T-helper 1 cell treated with Interleukin-12 subunit alpha and Interleukin-12 subunit beta and Interleukin-4 antibody, amounts not matched to agents 30 μg/mL and 1 μg/mL, for 36 hours (primary cell): ENCODE measurements at regions not wholly inside any gene's neighbourhood (a gene's known extent, or its start where the extent isn't known, plus 50 kb on each side); places are given as distances from the start of the nearest gene placed in this dataset.

Experiments
- H3K27ac Mint-ChIP-seq: one replicate; pipeline ENCODE4 v1.8.0; 2021; ENCODE audit warnings: mild to moderate bottlenecking, mixed read lengths
- H3K27me3 Mint-ChIP-seq: one replicate; pipeline ENCODE4 v1.8.0; 2021; ENCODE audit warnings: low read depth, mixed read lengths
- H3K36me3 Mint-ChIP-seq: one replicate; pipeline ENCODE4 v1.8.0; 2021; ENCODE audit warnings: low read depth, mixed read lengths
- H3K4me1 Mint-ChIP-seq: one replicate; pipeline ENCODE4 v1.8.0; 2021; ENCODE audit warnings: low read depth, mixed read lengths
- H3K4me3 Mint-ChIP-seq: one replicate; pipeline ENCODE4 v1.8.0; 2021; ENCODE audit warnings: mild to moderate bottlenecking, moderate library complexity, mixed read lengths
- H3K9me3 Mint-ChIP-seq: one replicate; pipeline ENCODE4 v1.8.0; 2021; ENCODE audit warnings: mixed read lengths

- Mint-ChIP-seq H3K27ac (no peak overlapping the region), H3K27me3 (no peaks in the 10 kb centered on the region), H3K36me3 (no peaks in the 10 kb centered on the region), H3K9me3 (no peaks in the 10 kb centered on the region), H3K4me1 (no peaks in the 10 kb centered on the region), H3K4me3 (no peak overlapping the region)
These were observed 54.7 kb downstream of the GLUD2 start for GRCh38 chrX:121102101-121102500.

DNA sequence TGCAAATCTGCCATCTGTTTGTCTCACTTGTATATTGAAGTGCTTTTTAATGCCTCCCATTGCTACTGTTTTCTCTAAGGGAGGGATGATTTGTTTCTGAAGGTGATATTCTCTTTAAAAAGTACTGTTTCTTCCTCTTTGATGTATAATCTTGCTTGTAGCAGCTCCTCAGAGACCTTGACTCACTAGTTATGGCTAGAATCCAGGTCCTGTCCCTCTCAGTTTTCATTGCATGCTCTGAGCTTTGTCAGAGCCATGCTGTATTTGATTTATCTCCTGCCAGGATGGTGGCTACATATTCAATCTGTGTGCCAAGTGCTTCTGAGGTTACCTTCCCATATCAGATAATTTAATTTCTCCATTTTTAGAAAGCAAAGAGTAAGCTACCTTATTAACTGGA lies 56.0 kb downstream of the GLUD2 start:
- Mint-ChIP-seq H3K4me1 (no peaks in the 10 kb centered on the region), H3K27ac (no peak overlapping the region), H3K9me3 (no peaks in the 10 kb centered on the region), H3K36me3 (no peaks in the 10 kb centered on the region), H3K27me3 (no peaks in the 10 kb centered on the region), H3K4me3 (no peak overlapping the region)

- H3K36me3 Mint-ChIP-seq = no peaks in the 10 kb centered on the region
- no peak overlapping the region for H3K27ac Mint-ChIP-seq
- H3K27me3 Mint-ChIP-seq = no peaks in the 10 kb centered on the region
- H3K9me3 Mint-ChIP-seq = no peaks in the 10 kb centered on the region
- no peak overlapping the region for H3K4me3 Mint-ChIP-seq
- no peaks in the 10 kb centered on the region for H3K4me1 Mint-ChIP-seq
These were observed 59.2 kb downstream of the GLUD2 start for GRCh38 chrX:121106484-121107235.

DNA sequence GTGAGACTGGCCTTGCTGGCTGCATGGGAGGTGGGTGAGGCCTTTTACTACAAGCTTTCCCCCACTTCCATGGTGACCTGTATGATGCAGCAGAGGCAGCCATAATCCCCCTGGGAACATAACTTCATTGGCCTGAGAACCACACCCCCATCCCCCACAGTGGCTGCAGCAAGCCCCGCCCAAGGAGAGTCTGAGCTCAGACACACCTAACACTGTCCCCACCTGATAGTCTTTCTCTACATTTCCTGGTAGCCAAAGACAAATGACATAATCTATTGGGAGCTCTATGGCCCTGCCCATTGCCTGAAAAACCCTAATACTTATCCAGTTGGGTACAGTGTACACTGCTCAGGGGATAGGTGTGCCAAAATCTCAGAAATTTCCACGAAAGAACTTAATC lies 62.6 kb downstream of the GLUD2 start:
- Mint-ChIP-seq H3K36me3 (no peaks in the 10 kb centered on the region), H3K4me3 (no peak overlapping the region), H3K9me3 (no peaks in the 10 kb centered on the region), H3K4me1 (no peaks in the 10 kb centered on the region), H3K27ac (no peak overlapping the region), H3K27me3 (no peaks in the 10 kb centered on the region)

- Mint-ChIP-seq H3K36me3 (no peaks in the 10 kb centered on the region), H3K27ac (no peak overlapping the region), H3K4me3 (no peak overlapping the region), H3K27me3 (no peaks in the 10 kb centered on the region), H3K4me1 (no peaks in the 10 kb centered on the region), H3K9me3 (no peaks in the 10 kb centered on the region)
These were observed 63.1 kb downstream of the GLUD2 start for GRCh38 chrX:121110536-121110935.

- Mint-ChIP-seq H3K4me1 (no peaks in the 10 kb centered on the region), H3K36me3 (no peaks in the 10 kb centered on the region), H3K9me3 (no peaks in the 10 kb centered on the region), H3K4me3 (no peak overlapping the region), H3K27me3 (no peaks in the 10 kb centered on the region), H3K27ac (no peak overlapping the region)
These were observed 67.3 kb downstream of the GLUD2 start for GRCh38 chrX:121114691-121115090.

GRCh38 chrX:121120690-121121605 lies 73.5 kb downstream of the GLUD2 start:
- Mint-ChIP-seq H3K27ac (no peak overlapping the region), H3K36me3 (no peaks in the 10 kb centered on the region), H3K4me3 (no peak overlapping the region), H3K27me3 (no peaks in the 10 kb centered on the region), H3K9me3 (no peaks in the 10 kb centered on the region), H3K4me1 (no peaks in the 10 kb centered on the region)

DNA sequence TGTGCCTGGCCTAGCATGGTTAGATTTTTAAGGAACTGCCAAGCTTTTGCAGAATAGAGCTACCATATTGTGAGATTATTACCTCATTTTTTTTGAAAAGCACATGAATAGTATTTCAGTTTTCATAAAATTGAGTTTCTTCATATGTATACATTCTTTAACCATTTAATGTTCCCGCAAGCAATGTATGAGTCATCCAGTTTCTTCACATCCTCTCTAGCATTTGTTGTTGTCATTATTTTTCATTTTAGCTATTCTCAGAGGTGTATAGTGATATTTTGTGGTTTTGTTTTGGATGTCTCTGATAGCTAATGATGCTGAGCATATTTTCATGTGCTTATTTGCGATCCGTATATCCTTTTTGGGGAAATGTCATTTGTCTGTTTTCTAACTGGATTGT lies 74.9 kb downstream of the GLUD2 start:
- Mint-ChIP-seq H3K27ac (no peak overlapping the region), H3K9me3 (no peaks in the 10 kb centered on the region), H3K27me3 (no peaks in the 10 kb centered on the region), H3K4me1 (no peaks in the 10 kb centered on the region), H3K36me3 (no peaks in the 10 kb centered on the region), H3K4me3 (no peak overlapping the region)

DNA sequence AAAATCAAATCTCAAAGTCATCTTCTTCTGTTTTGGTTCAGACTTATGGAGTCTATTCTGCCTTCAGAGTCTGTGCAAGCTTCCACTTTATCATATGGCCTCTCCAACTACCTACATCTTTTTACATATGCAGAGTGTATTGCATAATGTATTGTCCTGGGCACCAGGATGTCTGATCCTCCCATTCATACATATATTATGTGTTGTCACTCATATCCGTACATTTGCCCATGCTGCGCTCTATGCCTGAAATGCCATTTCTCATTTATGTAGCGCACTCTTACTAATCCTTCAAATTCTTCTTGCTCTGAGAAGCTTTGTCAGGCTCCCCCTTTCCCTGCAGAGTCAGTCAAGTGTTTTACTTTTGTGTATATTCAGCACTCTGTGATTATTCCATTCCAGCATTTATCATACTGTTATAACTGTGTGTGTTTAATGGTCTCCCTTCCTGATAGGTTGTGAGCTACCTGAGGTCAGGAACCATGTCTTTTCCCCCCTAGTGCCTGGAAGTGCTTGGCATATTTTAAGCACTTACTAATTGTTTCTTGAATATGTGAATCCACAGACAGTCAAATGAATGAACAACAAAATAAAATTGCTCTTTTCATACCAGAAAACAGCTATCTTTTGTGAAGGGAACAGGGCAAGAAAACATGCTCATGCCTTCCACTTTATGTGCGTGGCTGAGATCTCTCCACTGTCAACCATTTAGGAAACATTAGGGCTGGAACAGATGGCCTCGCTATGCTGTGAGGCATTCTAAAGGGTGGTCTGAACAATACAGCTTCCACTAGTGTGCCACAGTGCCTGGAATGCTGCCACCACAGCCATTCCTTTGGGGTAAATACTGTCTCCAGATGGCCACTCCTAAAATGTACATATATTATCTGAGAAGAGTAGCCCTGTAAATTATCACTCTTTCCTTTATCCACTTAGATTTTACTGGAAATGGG lies 81.8 kb downstream of the GLUD2 start:
- H3K4me3 Mint-ChIP-seq = no peak overlapping the region
- no peaks in the 10 kb centered on the region for H3K9me3 Mint-ChIP-seq
- H3K36me3 Mint-ChIP-seq = no peaks in the 10 kb centered on the region
- no peaks in the 10 kb centered on the region for H3K27me3 Mint-ChIP-seq
- H3K27ac Mint-ChIP-seq = no peak overlapping the region
- H3K4me1 Mint-ChIP-seq = no peaks in the 10 kb centered on the region

DNA sequence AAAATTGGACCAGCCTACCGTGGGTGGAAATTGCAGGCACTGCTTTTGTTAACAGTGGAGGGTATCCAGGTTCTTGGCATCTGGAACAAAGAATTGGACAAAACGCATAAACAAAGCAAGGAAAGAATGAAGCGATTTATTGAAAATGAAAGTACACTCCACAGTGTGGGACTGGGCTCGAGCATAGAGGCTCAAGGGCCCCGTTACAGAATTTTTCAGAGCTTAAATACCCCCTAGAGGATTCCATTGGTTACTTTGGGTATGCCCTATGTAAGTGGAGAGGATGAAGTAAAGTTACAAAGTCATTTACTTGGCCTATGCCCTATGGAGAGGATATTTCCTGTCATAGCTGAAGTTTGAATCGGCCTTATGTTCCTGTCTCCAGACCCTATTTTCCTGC lies 85.3 kb downstream of the GLUD2 start:
- no peaks in the 10 kb centered on the region for H3K4me1 Mint-ChIP-seq
- H3K27ac Mint-ChIP-seq = no peak overlapping the region
- H3K27me3 Mint-ChIP-seq = no peaks in the 10 kb centered on the region
- H3K36me3 Mint-ChIP-seq = no peaks in the 10 kb centered on the region
- H3K9me3 Mint-ChIP-seq = no peaks in the 10 kb centered on the region
- no peak overlapping the region for H3K4me3 Mint-ChIP-seq

GRCh38 chrX:121135488-121136207 lies 88.2 kb downstream of the GLUD2 start:
- no peaks in the 10 kb centered on the region for H3K27me3 Mint-ChIP-seq
- no peak overlapping the region for H3K27ac Mint-ChIP-seq
- H3K9me3 Mint-ChIP-seq = no peaks in the 10 kb centered on the region
- no peaks in the 10 kb centered on the region for H3K36me3 Mint-ChIP-seq
- no peaks in the 10 kb centered on the region for H3K4me1 Mint-ChIP-seq
- no peak overlapping the region for H3K4me3 Mint-ChIP-seq

DNA sequence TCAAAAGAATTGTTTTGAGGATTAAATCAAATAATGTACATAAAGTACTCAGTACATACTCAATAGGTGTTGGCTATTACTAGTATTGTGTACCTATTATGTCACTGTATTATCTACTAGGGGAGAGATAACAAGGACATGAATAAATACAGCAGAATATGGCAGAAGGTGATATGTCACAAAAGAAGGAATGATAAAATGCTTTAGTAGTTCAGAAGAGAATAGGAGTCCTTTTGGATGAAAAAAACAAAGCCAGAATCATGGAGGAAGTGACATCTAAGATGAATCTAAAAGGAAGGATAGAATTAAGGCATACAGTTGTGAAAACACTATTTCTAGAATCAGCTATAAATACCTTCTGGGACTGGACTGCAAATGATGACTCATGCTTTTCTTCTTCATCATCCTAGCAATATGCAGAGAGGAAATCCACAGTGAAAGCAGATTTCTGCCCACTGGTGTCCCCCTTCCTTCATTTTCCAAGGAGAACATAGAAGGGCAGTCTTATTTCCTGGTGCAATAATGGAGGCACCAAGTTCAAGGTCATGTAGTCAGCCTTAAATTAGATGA lies 98.7 kb downstream of the GLUD2 start:
- Mint-ChIP-seq H3K36me3 (no peaks in the 10 kb centered on the region), H3K9me3 (no peaks in the 10 kb centered on the region), H3K4me1 (no peaks in the 10 kb centered on the region), H3K27me3 (no peaks in the 10 kb centered on the region), H3K27ac (no peak overlapping the region), H3K4me3 (no peak overlapping the region)

DNA sequence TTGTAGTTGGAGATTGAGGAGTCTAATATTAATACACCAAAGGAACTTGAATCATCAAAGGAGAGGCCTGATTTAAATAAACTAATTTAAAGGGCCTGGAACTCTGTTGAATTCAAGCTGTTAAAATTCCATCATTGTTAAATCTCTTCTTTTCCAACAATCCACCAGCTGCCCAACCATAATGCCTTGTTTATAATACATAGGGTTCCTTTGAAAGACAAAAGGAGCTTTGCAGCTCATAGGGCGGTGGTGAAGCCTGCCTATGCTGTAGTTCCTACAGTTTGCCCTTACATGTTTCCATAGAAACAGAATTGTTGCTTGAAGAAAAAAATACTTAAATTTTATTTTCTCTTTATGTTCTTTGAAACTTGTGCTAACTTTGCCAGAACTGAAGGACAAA lies 102.8 kb downstream of the GLUD2 start:
- H3K4me3 Mint-ChIP-seq = no peak overlapping the region

More for the DNA sequence above, 102.8 kb downstream of the GLUD2 start:
- H3K36me3 Mint-ChIP-seq = no peaks in the 10 kb centered on the region
- H3K27ac Mint-ChIP-seq = no peak overlapping the region
- H3K4me1 Mint-ChIP-seq = no peaks in the 10 kb centered on the region
- H3K9me3 Mint-ChIP-seq = no peaks in the 10 kb centered on the region
- H3K27me3 Mint-ChIP-seq = no peaks in the 10 kb centered on the region
